Fibroblast of lung (primary cell): ENCODE measurements at regions not wholly inside any gene's neighbourhood (a gene's known extent, or its start where the extent isn't known, plus 50 kb on each side); places are given as distances from the start of the nearest gene placed in this dataset.

ENCODE experiments used
- EZH2 ChIP-seq: IDR thresholded peaks from 2 replicates; pipeline ENCODE4 v1.5.1; 2012; ENCODE audit warnings: low read length, control low read depth, mild to moderate bottlenecking; ENCODE audit errors: missing control alignments
- TF ChIP-seq, protein P1 (sequence below), 2 donors: IDR thresholded peaks in 1 of 2; conservative IDR thresholded peaks in 1 of 2; 1 replicate in 1 of 2; 2 replicates in 1 of 2; pipeline ENCODE4 v1.5.1; 2011 to 2012; ENCODE audit warnings: low read length in 2 of 2, control low read depth in 1 of 2, inconsistent platforms in 1 of 2, low read depth in 1 of 2, mild to moderate bottlenecking in 1 of 2

DNA sequence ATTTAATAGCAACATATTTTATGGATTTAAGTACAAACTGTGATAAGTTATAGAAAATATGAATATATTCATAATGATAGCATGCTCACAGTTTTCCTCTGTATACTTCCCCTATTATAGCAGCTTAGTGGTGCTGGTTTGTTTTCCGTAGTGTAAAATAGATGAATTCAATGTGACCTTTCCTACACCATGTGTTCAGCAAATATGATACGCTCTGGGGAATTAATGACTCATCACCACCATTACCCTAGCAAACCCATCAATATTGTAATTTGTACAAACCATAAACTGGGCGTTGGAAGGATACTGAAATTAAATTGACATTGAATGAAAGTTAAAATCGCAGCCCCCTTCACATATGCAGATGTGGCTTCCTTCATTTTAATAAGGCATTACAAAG is 58.7 kb upstream of the CDH19 start:
- TF ChIP-seq, protein P1, sequence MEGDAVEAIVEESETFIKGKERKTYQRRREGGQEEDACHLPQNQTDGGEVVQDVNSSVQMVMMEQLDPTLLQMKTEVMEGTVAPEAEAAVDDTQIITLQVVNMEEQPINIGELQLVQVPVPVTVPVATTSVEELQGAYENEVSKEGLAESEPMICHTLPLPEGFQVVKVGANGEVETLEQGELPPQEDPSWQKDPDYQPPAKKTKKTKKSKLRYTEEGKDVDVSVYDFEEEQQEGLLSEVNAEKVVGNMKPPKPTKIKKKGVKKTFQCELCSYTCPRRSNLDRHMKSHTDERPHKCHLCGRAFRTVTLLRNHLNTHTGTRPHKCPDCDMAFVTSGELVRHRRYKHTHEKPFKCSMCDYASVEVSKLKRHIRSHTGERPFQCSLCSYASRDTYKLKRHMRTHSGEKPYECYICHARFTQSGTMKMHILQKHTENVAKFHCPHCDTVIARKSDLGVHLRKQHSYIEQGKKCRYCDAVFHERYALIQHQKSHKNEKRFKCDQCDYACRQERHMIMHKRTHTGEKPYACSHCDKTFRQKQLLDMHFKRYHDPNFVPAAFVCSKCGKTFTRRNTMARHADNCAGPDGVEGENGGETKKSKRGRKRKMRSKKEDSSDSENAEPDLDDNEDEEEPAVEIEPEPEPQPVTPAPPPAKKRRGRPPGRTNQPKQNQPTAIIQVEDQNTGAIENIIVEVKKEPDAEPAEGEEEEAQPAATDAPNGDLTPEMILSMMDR (conservative IDR thresholded peaks at IDR 0.05 in 1 of 2, IDR thresholded peaks at IDR 0.05 in 1 of 2; ENCODE audit: low read depth in 1 of 2, low read length in 2 of 2) = no peak
- no peak for TF ChIP-seq EZH2
